Lung microvascular endothelial cell (primary cell): ENCODE measurements at regions not wholly inside any gene's neighbourhood (a gene's known extent, or its start where the extent isn't known, plus 50 kb on each side); places are given as distances from the start of the nearest gene placed in this dataset.
"Not testable (repeated sequence)": the region's sequence is repeated elsewhere in the genome, so short reads cannot be mapped to it uniquely, and the experiment has no call there.

ENCODE experiments used
- DNase-seq, 2 donors: peaks; one replicate each; pipeline versions ENCODE4 v3.0.0 to v3.0.0-alpha.2; 2010; ENCODE audit warnings: low read depth in 2 of 2

- no peak for DNase-seq
These were observed 464.9 kb downstream of the PCDH7 start for GRCh38 chr4:31185014-31185585.

GRCh38 chr4:31187979-31188378, 467.8 kb downstream of the PCDH7 start:
- DNase-seq: peak; percentile 2 to 14

GRCh38 chr4:31189938-31190337, 469.8 kb downstream of the PCDH7 start:
- no peak for DNase-seq

- no peak for DNase-seq
These were observed 470.5 kb downstream of the PCDH7 start for GRCh38 chr4:31190671-31191070.

- no peak for DNase-seq
These were observed 472.2 kb downstream of the PCDH7 start for GRCh38 chr4:31192341-31192740.

- DNase-seq: peak in 1 of 2 donors; percentile 15
These were observed 473.4 kb downstream of the PCDH7 start for GRCh38 chr4:31193521-31193920.

GRCh38 chr4:31194823-31195222, 474.7 kb downstream of the PCDH7 start:
- DNase-seq: peak in 1 of 2 donors; percentile 85

GRCh38 chr4:31199644-31200043, 479.5 kb downstream of the PCDH7 start:
- DNase-seq: no peak

GRCh38 chr4:31202054-31202453, 481.9 kb downstream of the PCDH7 start:
- not testable (repeated sequence) for DNase-seq

- no peak for DNase-seq
These were observed 484.7 kb downstream of the PCDH7 start for GRCh38 chr4:31204874-31205273.

- no peak for DNase-seq
These were observed 500.8 kb downstream of the PCDH7 start for GRCh38 chr4:31220921-31221320.

- DNase-seq: no peak
These were observed 507.9 kb downstream of the PCDH7 start for GRCh38 chr4:31228068-31228467.

GRCh38 chr4:31230594-31230993, 510.4 kb downstream of the PCDH7 start:
- DNase-seq: no peak

- no peak for DNase-seq
These were observed 514.3 kb downstream of the PCDH7 start for GRCh38 chr4:31234494-31234893.

GRCh38 chr4:31234901-31235300, 514.7 kb downstream of the PCDH7 start:
- no peak for DNase-seq

- DNase-seq: no peak
These were observed 516.0 kb downstream of the PCDH7 start for GRCh38 chr4:31236020-31236638.

GRCh38 chr4:31236639-31237173, 516.5 kb downstream of the PCDH7 start:
- DNase-seq: no peak

GRCh38 chr4:31237233-31237632, 517.1 kb downstream of the PCDH7 start:
- peak in 1 of 2 donors; percentile 17 for DNase-seq

- peak in 1 of 2 donors; percentile 76 for DNase-seq
These were observed 519.7 kb downstream of the PCDH7 start for GRCh38 chr4:31239886-31240285.

- no peak for DNase-seq
These were observed 521.4 kb downstream of the PCDH7 start for GRCh38 chr4:31241504-31242106.

GRCh38 chr4:31246856-31247255, 526.7 kb downstream of the PCDH7 start:
- DNase-seq: no peak

GRCh38 chr4:31259119-31259518, 539.0 kb downstream of the PCDH7 start:
- no peak for DNase-seq

- no peak for DNase-seq
These were observed 541.5 kb downstream of the PCDH7 start for GRCh38 chr4:31261632-31262031.
